ENCODE measurements at regions not wholly inside any gene's neighbourhood (a gene's known extent, or its start where the extent isn't known, plus 50 kb on each side); places are given as distances from the start of the nearest gene placed in this dataset.

- H3K27ac ChIP-seq (ENCODE audit: low read depth, low read length), result no peak overlapping the region
- H3K9ac ChIP-seq (replicated peaks in 1 of 4; ENCODE audit: extremely low read depth in 1 of 4, low read depth in 3 of 4, low read length in 3 of 4), result no peak overlapping the region
- no peak overlapping the region for H3K4me2 ChIP-seq (ENCODE audit: insufficient read depth in 1 of 2, low read depth in 2 of 2, low read length in 2 of 2)
- H4K5ac ChIP-seq (ENCODE audit: insufficient read length, low read depth, low read length), result no peak overlapping the region
- H3K4me3 ChIP-seq (ENCODE audit: extremely low read depth in 1 of 4, insufficient read depth in 2 of 4, low read depth in 3 of 4, low read length in 4 of 4), result no peak overlapping the region
- H2BK20ac ChIP-seq (ENCODE audit: low read length), result no peak overlapping the region
- no peak overlapping the region for H2BK12ac ChIP-seq (ENCODE audit: low read depth, low read length)
- POLR2A ChIA-PET (ENCODE audit: partially characterized antibody), result no interaction called here
- no peaks in the 10 kb centered on the region for H3K79me2 ChIP-seq (ENCODE audit: control insufficient read depth in 1 of 2, insufficient read depth in 2 of 2, low read length in 2 of 2)
- H4K20me1 ChIP-seq (replicated peaks in 1 of 2; ENCODE audit: control insufficient read depth in 1 of 2, insufficient read depth in 2 of 2, low read length in 2 of 2), result no peaks in the 10 kb centered on the region
- no peaks in the 10 kb centered on the region for H3K27me3 ChIP-seq (replicated peaks in 1 of 4; ENCODE audit: control insufficient read depth in 3 of 4, extremely low read depth in 1 of 4, insufficient read depth in 3 of 4, low read length in 3 of 4)
- CTCF ChIA-PET (ENCODE audit: partially characterized antibody), result interaction anchor here (0.5 kb wide), 1 partner anchor 840 kb away, joined by 4 read pairs; no protein-coding TSS in a partner anchor
- 88% methylated on average over 5 of the region's 6 CpGs; no CpG with 5 or more reads in 1 of the 2 experiments for WGBS, 2 experiments (ENCODE audit: extremely low coverage in 1 of 2, insufficient coverage in 1 of 2, insufficient read length in 1 of 2, insufficient replicate concordance in 2 of 2, low coverage in 1 of 2, low lambda C conversion rate in 2 of 2, missing lambda C conversion rate in 1 of 2)
- peak overlapping the region; percentile 29; the same call in 1 of the 2 replicates for H2AFZ ChIP-seq (ENCODE audit: low read length)
- H3K4ac ChIP-seq (replicated peaks; ENCODE audit: insufficient read length, low read depth, low read length), result no peak overlapping the region
- no peak overlapping the region for H2BK5ac ChIP-seq (ENCODE audit: low read depth, low read length)
- no peaks in the 10 kb centered on the region for H3K23me2 ChIP-seq (ENCODE audit: low read depth, low read length)
- H3K56ac ChIP-seq (replicated peaks; ENCODE audit: insufficient read length, low read depth, low read length), result no peak overlapping the region
- no peaks in the 10 kb centered on the region for H3K36me3 ChIP-seq (ENCODE audit: control insufficient read depth in 2 of 4, insufficient read depth in 4 of 4, low read length in 3 of 4)
- H2BK15ac ChIP-seq (ENCODE audit: low read length), result no peak overlapping the region
- H3K14ac ChIP-seq (ENCODE audit: insufficient read length), result no peak overlapping the region
- no peak overlapping the region for H4K91ac ChIP-seq (replicated peaks; ENCODE audit: insufficient read length, low read length)
- no peak for FAIRE-seq
- H2BK120ac ChIP-seq (replicated peaks; ENCODE audit: low read depth, low read length), result no peak overlapping the region
- no peak overlapping the region for H2AK5ac ChIP-seq (ENCODE audit: low read depth, low read length)
- TF ChIP-seq POU5F1 (IDR thresholded peaks at IDR 0.05; ENCODE audit: low read depth, low read length), result no peak
- TF ChIP-seq SIRT6 (IDR thresholded peaks at IDR 0.05; ENCODE audit: low read length), result no peak
- TF ChIP-seq SAP30 (IDR thresholded peaks at IDR 0.05; ENCODE audit: insufficient read depth, insufficient replicate concordance, low read length), result no peak
- TF ChIP-seq, protein P1, sequence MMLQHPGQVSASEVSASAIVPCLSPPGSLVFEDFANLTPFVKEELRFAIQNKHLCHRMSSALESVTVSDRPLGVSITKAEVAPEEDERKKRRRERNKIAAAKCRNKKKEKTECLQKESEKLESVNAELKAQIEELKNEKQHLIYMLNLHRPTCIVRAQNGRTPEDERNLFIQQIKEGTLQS (IDR thresholded peaks at IDR 0.05; ENCODE audit: insufficient read depth, low read depth, low read length), result no peak
- no peak for TF ChIP-seq ZNF274 (IDR thresholded peaks at IDR 0.05; ENCODE audit: borderline replicate concordance, extremely low read depth, low read length)
- no peak overlapping the region for H3K18ac ChIP-seq (ENCODE audit: extremely low read depth, low read length)
- H3K9me3 ChIP-seq (ENCODE audit: insufficient read depth in 2 of 2, low read depth in 1 of 2, low read length in 1 of 2), result no peaks in the 10 kb centered on the region
- H3K79me1 ChIP-seq (ENCODE audit: low read depth, low read length), result no peaks in the 10 kb centered on the region
- H3K4me1 ChIP-seq (replicated peaks in 1 of 4; ENCODE audit: control insufficient read depth in 3 of 4, insufficient read depth in 4 of 4, low read length in 3 of 4), result no peaks in the 10 kb centered on the region
- no peak overlapping the region for H3K23ac ChIP-seq (ENCODE audit: insufficient read length)
- DNase-seq (ENCODE audit: low read depth in 1 of 2, low spot score in 2 of 2), result no peak
- no peak overlapping the region for H4K8ac ChIP-seq (ENCODE audit: extremely low read depth, insufficient read depth, low read length)
Measured at GRCh38 chr13:76314495-76314894, 571.7 kb downstream of the KCTD12 start.

Measured in H1 (cell line).